ENCODE measurements at regions not wholly inside any gene's neighbourhood (a gene's known extent, or its start where the extent isn't known, plus 50 kb on each side); places are given as distances from the start of the nearest gene placed in this dataset.

DNA sequence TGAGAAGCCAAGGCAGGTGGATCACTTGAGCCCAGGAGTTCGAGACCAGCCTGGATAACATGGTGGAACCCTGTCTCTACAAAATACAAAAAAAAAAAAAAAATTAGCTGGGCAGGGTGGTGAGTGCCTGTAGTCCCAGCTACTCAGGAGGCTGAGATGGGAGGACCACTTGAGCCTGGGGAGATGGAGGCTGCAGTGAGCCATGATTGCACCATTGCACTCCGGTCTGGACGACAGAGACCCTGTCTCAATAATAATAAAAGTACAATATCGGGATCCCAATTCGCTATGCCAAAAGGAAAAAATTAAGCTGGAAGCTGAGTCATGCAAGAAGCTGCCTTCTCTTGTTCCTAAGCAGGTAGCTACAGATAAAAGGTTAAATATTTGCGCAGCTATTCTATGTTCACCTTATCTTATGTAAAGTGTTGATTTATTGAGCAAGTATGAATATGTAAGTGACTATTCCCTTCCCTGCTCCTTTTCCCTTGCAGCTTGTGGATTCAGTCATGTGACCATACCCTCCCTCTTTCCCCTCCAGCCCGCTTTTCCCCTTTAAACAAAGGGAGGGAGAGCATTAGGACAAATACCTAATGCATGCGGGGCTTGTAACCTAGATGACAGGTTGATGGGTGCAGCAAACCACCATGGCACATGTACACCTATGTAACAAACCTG lies 112.0 kb downstream of the LITAF start (continued):
- TF ChIP-seq ZNF367 (CRISPR knock-in tag; IDR thresholded peaks at IDR 0.05; ENCODE audit: borderline replicate concordance): no peak
- no peak for TF ChIP-seq HNRNPUL1 (IDR thresholded peaks at IDR 0.05; ENCODE audit: low read depth, low read length)
- TF ChIP-seq, protein P1, sequence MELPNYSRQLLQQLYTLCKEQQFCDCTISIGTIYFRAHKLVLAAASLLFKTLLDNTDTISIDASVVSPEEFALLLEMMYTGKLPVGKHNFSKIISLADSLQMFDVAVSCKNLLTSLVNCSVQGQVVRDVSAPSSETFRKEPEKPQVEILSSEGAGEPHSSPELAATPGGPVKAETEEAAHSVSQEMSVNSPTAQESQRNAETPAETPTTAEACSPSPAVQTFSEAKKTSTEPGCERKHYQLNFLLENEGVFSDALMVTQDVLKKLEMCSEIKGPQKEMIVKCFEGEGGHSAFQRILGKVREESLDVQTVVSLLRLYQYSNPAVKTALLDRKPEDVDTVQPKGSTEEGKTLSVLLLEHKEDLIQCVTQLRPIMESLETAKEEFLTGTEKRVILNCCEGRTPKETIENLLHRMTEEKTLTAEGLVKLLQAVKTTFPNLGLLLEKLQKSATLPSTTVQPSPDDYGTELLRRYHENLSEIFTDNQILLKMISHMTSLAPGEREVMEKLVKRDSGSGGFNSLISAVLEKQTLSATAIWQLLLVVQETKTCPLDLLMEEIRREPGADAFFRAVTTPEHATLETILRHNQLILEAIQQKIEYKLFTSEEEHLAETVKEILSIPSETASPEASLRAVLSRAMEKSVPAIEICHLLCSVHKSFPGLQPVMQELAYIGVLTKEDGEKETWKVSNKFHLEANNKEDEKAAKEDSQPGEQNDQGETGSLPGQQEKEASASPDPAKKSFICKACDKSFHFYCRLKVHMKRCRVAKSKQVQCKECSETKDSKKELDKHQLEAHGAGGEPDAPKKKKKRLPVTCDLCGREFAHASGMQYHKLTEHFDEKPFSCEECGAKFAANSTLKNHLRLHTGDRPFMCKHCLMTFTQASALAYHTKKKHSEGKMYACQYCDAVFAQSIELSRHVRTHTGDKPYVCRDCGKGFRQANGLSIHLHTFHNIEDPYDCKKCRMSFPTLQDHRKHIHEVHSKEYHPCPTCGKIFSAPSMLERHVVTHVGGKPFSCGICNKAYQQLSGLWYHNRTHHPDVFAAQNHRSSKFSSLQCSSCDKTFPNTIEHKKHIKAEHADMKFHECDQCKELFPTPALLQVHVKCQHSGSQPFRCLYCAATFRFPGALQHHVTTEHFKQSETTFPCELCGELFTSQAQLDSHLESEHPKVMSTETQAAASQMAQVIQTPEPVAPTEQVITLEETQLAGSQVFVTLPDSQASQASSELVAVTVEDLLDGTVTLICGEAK (IDR thresholded peaks at IDR 0.05): no peak
- TF ChIP-seq, protein P1 (CRISPR knock-in tag; IDR thresholded peaks at IDR 0.05): no peak
- TF ChIP-seq FOSL2 (CRISPR knock-in tag; IDR thresholded peaks at IDR 0.05): peak; percentile 40; the same call in 1 of the 2 replicates
- no peak for TF ChIP-seq KDM5A (IDR thresholded peaks at IDR 0.05; ENCODE audit: borderline replicate concordance, low read length)
- no peak for TF ChIP-seq KLF15 (CRISPR knock-in tag; IDR thresholded peaks at IDR 0.05; ENCODE audit: borderline replicate concordance)
- TF ChIP-seq, protein P2, sequence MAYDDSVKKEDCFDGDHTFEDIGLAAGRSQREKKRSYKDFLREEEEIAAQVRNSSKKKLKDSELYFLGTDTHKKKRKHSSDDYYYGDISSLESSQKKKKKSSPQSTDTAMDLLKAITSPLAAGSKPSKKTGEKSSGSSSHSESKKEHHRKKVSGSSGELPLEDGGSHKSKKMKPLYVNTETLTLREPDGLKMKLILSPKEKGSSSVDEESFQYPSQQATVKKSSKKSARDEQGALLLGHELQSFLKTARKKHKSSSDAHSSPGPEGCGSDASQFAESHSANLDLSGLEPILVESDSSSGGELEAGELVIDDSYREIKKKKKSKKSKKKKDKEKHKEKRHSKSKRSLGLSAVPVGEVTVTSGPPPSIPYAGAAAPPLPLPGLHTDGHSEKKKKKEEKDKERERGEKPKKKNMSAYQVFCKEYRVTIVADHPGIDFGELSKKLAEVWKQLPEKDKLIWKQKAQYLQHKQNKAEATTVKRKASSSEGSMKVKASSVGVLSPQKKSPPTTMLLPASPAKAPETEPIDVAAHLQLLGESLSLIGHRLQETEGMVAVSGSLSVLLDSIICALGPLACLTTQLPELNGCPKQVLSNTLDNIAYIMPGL (CRISPR knock-in tag; IDR thresholded peaks at IDR 0.05; ENCODE audit: borderline replicate concordance in 1 of 2, low read depth in 1 of 2): no peak
- 0 out of 2 replicates have a peak, but pooled peaks have one; percentile 51 for TF ChIP-seq CENPX (CRISPR knock-in tag; IDR thresholded peaks at IDR 0.05)
- peak; percentile 23; the same call in 1 of the 2 replicates for TF ChIP-seq NFE2L2 (IDR thresholded peaks at IDR 0.05; ENCODE audit: low read length)
- TF ChIP-seq ZNF605 (CRISPR knock-in tag; IDR thresholded peaks at IDR 0.05): no peak
- TF ChIP-seq, protein P3, sequence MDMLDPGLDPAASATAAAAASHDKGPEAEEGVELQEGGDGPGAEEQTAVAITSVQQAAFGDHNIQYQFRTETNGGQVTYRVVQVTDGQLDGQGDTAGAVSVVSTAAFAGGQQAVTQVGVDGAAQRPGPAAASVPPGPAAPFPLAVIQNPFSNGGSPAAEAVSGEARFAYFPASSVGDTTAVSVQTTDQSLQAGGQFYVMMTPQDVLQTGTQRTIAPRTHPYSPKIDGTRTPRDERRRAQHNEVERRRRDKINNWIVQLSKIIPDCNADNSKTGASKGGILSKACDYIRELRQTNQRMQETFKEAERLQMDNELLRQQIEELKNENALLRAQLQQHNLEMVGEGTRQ (IDR thresholded peaks at IDR 0.05; ENCODE audit: low read depth, low read length): peak; percentile 34; the same call in 1 of the 2 replicates
- TF ChIP-seq, protein P3 (CRISPR knock-in tag; IDR thresholded peaks at IDR 0.05; ENCODE audit: borderline replicate concordance): peak; percentile 66; the same call in 1 of the 2 replicates
- TF ChIP-seq, protein P4, sequence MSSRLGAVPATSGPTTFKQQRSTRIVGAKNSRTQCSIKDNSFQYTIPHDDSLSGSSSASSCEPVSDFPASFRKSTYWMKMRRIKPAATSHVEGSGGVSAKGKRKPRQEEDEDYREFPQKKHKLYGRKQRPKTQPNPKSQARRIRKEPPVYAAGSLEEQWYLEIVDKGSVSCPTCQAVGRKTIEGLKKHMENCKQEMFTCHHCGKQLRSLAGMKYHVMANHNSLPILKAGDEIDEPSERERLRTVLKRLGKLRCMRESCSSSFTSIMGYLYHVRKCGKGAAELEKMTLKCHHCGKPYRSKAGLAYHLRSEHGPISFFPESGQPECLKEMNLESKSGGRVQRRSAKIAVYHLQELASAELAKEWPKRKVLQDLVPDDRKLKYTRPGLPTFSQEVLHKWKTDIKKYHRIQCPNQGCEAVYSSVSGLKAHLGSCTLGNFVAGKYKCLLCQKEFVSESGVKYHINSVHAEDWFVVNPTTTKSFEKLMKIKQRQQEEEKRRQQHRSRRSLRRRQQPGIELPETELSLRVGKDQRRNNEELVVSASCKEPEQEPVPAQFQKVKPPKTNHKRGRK (CRISPR knock-in tag; IDR thresholded peaks at IDR 0.05): no peak

Measured in HepG2 (cell line).